Natural killer cell (primary cell): ENCODE measurements at regions not wholly inside any gene's neighbourhood (a gene's known extent, or its start where the extent isn't known, plus 50 kb on each side); places are given as distances from the start of the nearest gene placed in this dataset.

Experiments
- ATAC-seq, 3 donors: fragments of 150-1000 bp in 2 of 3; fragments of 200-7000 bp in 1 of 3; cut with Tn5 transposase; 1 replicate in 1 of 3; 2 replicates in 2 of 3; pipeline ENCODE4 v1.10.0; 2021; ENCODE audit warnings: mild to moderate bottlenecking in 2 of 3, moderate library complexity in 2 of 3
- DNase-seq, 2 donors: peaks; one replicate each; pipeline versions ENCODE4 v3.0.0 to v3.0.0-alpha.2; 2013 to 2021; ENCODE audit warnings: mixed read lengths in 1 of 2
- H3K27ac ChIP-seq: one replicate; pipeline ENCODE4 v1.5.1; 2013; ENCODE audit warnings: mild to moderate bottlenecking, low read length
- H3K27me3 ChIP-seq: one replicate; pipeline ENCODE4 v1.6.1; 2013; ENCODE audit warnings: low read length; ENCODE audit not compliant: control insufficient read depth, insufficient read depth
- H3K36me3 ChIP-seq: one replicate; pipeline ENCODE4 v1.6.1; 2013; ENCODE audit warnings: low read length; ENCODE audit not compliant: control insufficient read depth, insufficient read depth
- H3K4me1 ChIP-seq: one replicate; pipeline ENCODE4 v1.6.1; 2013; ENCODE audit warnings: low read length; ENCODE audit not compliant: control insufficient read depth, insufficient read depth
- H3K4me3 ChIP-seq: one replicate; pipeline ENCODE4 v1.5.1; 2013; ENCODE audit warnings: low read length
- H3K9me3 ChIP-seq: one replicate; pipeline ENCODE4 v1.6.1; 2013; ENCODE audit warnings: low read length; ENCODE audit not compliant: control insufficient read depth, insufficient read depth
- H3K27ac Mint-ChIP-seq, 2 donors: one replicate each; pipeline ENCODE4 v1.8.0; 2022; ENCODE audit warnings: mild to moderate bottlenecking in 2 of 2, mixed read lengths in 2 of 2, moderate library complexity in 1 of 2
- H3K27me3 Mint-ChIP-seq, 2 donors: one replicate each; pipeline ENCODE4 v1.8.0; 2022; ENCODE audit warnings: low read depth in 2 of 2, mixed read lengths in 2 of 2
- H3K36me3 Mint-ChIP-seq: one replicate; pipeline ENCODE4 v1.8.0; 2022; ENCODE audit warnings: mixed read lengths
- H3K4me1 Mint-ChIP-seq, 2 donors: one replicate each; pipeline ENCODE4 v1.8.0; 2022; ENCODE audit warnings: mixed read lengths in 2 of 2
- H3K4me3 Mint-ChIP-seq: one replicate; pipeline ENCODE4 v1.8.0; 2022; ENCODE audit warnings: mild to moderate bottlenecking, moderate library complexity, mixed read lengths
- H3K9me3 Mint-ChIP-seq, 2 donors: one replicate each; pipeline ENCODE4 v1.8.0; 2022; ENCODE audit warnings: mixed read lengths in 2 of 2
- WGBS: methylation state at CpG from one replicate; pipeline ENCODE4 v1.1.7; 2013; ENCODE audit warnings: missing lambda C conversion rate; ENCODE audit not compliant: insufficient coverage; 5-methylcytosine and 5-hydroxymethylcytosine counted together
- intact Hi-C: fragments of 100-400 bp; cut with micrococcal nuclease; formaldehyde crosslinking; loops from one replicate; pipeline ENCODE4 v1.14.2; 2022
- TF ChIP-seq, protein P1 (sequence below): fragments of 200-600 bp; IDR thresholded peaks from one replicate; pipeline ENCODE4 v1.8.0; 2022; ENCODE audit warnings: antibody characterized with exemption

DNA sequence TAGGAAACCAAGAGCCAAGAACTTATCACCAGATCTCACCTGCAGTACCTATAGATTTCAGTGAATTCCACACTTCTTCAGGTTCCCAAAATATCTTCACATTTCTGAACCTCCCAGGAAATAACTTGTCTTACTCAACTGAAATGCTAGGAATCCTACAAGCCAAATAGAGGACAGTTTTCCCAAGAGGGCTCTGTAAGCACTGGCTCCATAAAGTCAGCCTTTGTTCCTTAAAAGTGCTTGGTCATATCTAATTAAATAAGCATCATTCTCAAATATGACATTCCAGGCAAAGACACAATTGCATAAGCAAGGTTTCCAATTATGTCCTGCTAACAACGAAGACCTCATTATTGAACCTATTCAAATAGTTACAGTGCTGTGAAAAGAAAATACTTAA is 154.6 kb upstream of the MGAT5 start:
- H3K27me3 Mint-ChIP-seq: peaks cover 26 to 33% of the 10 kb centered on the region in 2 donors

DNA sequence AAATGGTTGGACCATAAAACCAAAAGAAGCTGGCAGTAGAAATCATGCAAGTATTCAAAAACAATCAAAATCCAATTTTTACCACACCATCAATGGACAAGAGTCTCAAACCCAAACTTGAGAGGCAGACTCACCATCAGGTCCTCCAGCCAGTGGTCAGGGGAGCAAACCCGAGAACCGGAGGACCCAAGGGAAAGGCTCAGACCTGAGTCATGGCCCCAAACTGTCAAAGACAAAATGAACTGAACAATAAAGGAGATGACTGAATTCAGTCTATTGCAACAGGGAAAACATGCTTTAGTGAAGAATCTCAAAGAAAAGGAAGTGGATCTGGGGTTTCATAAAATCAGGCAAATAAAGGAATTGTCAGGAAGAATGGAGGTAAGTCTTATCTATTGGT is 150.7 kb upstream of the MGAT5 start:
- DNase-seq (no peak), ATAC-seq (no peak)
- Histone ChIP-seq H3K4me1 (no peaks in the 10 kb centered on the region), H3K4me3 (no peak overlapping the region), H3K27ac (no peak overlapping the region), H3K36me3 (no peaks in the 10 kb centered on the region), H3K27me3 (no peaks in the 10 kb centered on the region), H3K9me3 (no peaks in the 10 kb centered on the region)
- intact Hi-C loops: no loop called here
- no peak overlapping the region for H3K4me3 Mint-ChIP-seq
- no peaks in the 10 kb centered on the region for H3K9me3 Mint-ChIP-seq
- 91% methylated on average over 2 of the region's 2 CpGs for WGBS
- peaks cover 6 to 7% of the 10 kb centered on the region in 2 donors for H3K4me1 Mint-ChIP-seq
- no peaks in the 10 kb centered on the region for H3K36me3 Mint-ChIP-seq
- H3K27ac Mint-ChIP-seq: no peak overlapping the region
- peaks cover 17 to 24% of the 10 kb centered on the region in 2 donors for H3K27me3 Mint-ChIP-seq
- TF ChIP-seq, protein P1, sequence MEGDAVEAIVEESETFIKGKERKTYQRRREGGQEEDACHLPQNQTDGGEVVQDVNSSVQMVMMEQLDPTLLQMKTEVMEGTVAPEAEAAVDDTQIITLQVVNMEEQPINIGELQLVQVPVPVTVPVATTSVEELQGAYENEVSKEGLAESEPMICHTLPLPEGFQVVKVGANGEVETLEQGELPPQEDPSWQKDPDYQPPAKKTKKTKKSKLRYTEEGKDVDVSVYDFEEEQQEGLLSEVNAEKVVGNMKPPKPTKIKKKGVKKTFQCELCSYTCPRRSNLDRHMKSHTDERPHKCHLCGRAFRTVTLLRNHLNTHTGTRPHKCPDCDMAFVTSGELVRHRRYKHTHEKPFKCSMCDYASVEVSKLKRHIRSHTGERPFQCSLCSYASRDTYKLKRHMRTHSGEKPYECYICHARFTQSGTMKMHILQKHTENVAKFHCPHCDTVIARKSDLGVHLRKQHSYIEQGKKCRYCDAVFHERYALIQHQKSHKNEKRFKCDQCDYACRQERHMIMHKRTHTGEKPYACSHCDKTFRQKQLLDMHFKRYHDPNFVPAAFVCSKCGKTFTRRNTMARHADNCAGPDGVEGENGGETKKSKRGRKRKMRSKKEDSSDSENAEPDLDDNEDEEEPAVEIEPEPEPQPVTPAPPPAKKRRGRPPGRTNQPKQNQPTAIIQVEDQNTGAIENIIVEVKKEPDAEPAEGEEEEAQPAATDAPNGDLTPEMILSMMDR: no peak

More for the DNA sequence above, 154.6 kb upstream of the MGAT5 start:
- intact Hi-C loops: no loop called here
- Mint-ChIP-seq H3K36me3 (no peaks in the 10 kb centered on the region), H3K4me1 (no peaks in the 10 kb centered on the region), H3K27ac (no peak overlapping the region), H3K9me3 (no peaks in the 10 kb centered on the region), H3K4me3 (no peak overlapping the region)
- TF ChIP-seq, protein P1: no peak
- WGBS: no CpG with 5 or more reads among the region's 1 CpG
- no peak overlapping the region for H3K4me3 ChIP-seq
- no peaks in the 10 kb centered on the region for H3K4me1 ChIP-seq
- no peaks in the 10 kb centered on the region for H3K27me3 ChIP-seq
- H3K36me3 ChIP-seq: no peaks in the 10 kb centered on the region
- H3K9me3 ChIP-seq: peaks cover 2% of the 10 kb centered on the region
- DNase-seq (no peak), ATAC-seq (no peak)
- no peak overlapping the region for H3K27ac ChIP-seq

DNA sequence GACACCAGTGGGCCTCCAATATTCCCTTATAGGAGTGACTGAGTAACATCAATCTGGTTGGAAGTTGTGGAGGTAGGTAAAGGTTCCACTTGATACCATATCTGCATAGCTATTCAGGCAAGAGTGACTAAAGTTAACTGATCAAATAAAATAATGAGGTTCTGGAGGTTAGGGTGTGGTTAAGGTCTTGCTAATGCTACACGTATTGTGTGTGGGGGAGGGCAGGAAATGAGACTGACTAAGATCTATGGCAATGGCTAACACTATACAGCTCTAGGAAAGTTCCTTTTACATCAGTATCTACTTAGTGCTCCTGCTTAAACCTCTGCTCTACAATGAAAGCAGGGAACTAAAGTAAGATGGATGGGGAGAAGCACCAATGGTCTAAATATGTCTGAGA is 149.1 kb upstream of the MGAT5 start:
- Histone ChIP-seq H3K4me1 (no peaks in the 10 kb centered on the region), H3K4me3 (no peak overlapping the region), H3K27ac (no peak overlapping the region), H3K9me3 (no peaks in the 10 kb centered on the region), H3K27me3 (no peaks in the 10 kb centered on the region), H3K36me3 (no peaks in the 10 kb centered on the region)
- intact Hi-C loops: no loop called here
- H3K4me3 Mint-ChIP-seq: no peak overlapping the region
- H3K9me3 Mint-ChIP-seq: no peaks in the 10 kb centered on the region
- TF ChIP-seq, protein P1: no peak
- WGBS: 0% methylated on average over 1 of the region's 1 CpG
- peaks cover 9 to 10% of the 10 kb centered on the region in 2 donors for H3K27me3 Mint-ChIP-seq
- peaks cover 6 to 7% of the 10 kb centered on the region in 2 donors for H3K4me1 Mint-ChIP-seq
- H3K36me3 Mint-ChIP-seq: no peaks in the 10 kb centered on the region
- H3K27ac Mint-ChIP-seq: no peak overlapping the region
- ATAC-seq (peak in 2 of 3 donors; percentile 38 to 67), DNase-seq (peak in 1 of 2 donors; percentile 26)

DNA sequence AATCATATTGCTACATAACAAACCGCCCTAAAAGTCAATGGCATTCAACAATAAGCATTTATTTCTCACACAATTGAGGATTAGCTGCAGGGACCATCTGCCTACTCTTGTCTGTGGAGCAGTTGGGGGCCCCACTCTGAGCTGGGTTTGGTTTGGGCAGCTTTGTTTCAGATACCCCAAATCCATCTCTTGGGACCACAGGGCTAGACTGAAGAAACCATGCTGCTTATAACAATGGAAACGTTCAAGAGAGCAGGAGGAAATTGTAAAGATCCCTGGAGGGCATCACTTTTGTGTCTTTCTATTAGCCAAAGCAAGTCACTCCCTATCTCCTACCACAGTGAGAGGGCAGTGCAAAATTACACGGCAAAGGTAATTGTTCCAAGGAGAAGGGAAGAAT is 146.5 kb upstream of the MGAT5 start:
- no peak for ATAC-seq
- intact Hi-C loops: no loop called here
- Histone ChIP-seq H3K27me3 (no peaks in the 10 kb centered on the region), H3K4me1 (no peaks in the 10 kb centered on the region), H3K36me3 (no peaks in the 10 kb centered on the region), H3K4me3 (no peak overlapping the region), H3K9me3 (no peaks in the 10 kb centered on the region), H3K27ac (no peak overlapping the region)
- Mint-ChIP-seq H3K36me3 (no peaks in the 10 kb centered on the region), H3K27me3 (peaks cover 9 to 17% of the 10 kb centered on the region in 2 donors), H3K4me3 (no peak overlapping the region), H3K27ac (no peak overlapping the region), H3K4me1 (peaks cover 6 to 7% of the 10 kb centered on the region in 2 donors), H3K9me3 (no peaks in the 10 kb centered on the region)
- DNase-seq: no peak
- WGBS: 64% methylated on average over 2 of the region's 3 CpGs
- TF ChIP-seq, protein P1: no peak
